Thyroid gland (tissue), 4 donors: ENCODE measurements at regions not wholly inside any gene's neighbourhood (a gene's known extent, or its start where the extent isn't known, plus 50 kb on each side); places are given as distances from the start of the nearest gene placed in this dataset.

Experiments used
- DNase-seq, 2 donors: peaks; one replicate each; pipeline ENCODE4 v3.0.0-alpha.2; 2019
- H3K27ac ChIP-seq, 3 donors: fragments of 200-600 bp; sonication (generic); 1 replicate in 2 of 3; 2 replicates in 1 of 3; pipeline ENCODE4 v1.5.1; 2016 to 2019; ENCODE audit warnings: mild to moderate bottlenecking in 1 of 3, moderate library complexity in 1 of 3
- H3K27me3 ChIP-seq: fragments of 200-600 bp; sonication (generic); one replicate; pipeline ENCODE4 v1.5.1; 2019
- H3K36me3 ChIP-seq, 2 donors: fragments of 200-600 bp; sonication (generic); one replicate each; pipeline ENCODE4 v1.5.1; 2016 to 2019
- H3K4me1 ChIP-seq, 2 donors: fragments of 200-600 bp; sonication (generic); one replicate each; pipeline ENCODE4 v1.5.1; 2017 to 2019
- H3K4me3 ChIP-seq, 3 donors: fragments of 200-600 bp; sonication (generic); replicated peaks in 1 of 3; 1 replicate in 2 of 3; 2 replicates in 1 of 3; pipeline ENCODE4 v1.5.1; 2016; ENCODE audit warnings: mild to moderate bottlenecking in 1 of 3
- H3K9me3 ChIP-seq: fragments of 200-600 bp; sonication (generic); one replicate; pipeline ENCODE4 v1.5.1; 2017
- POLR2A ChIP-seq, 2 donors: fragments of 450-650 bp; IDR thresholded peaks; one replicate each; pipeline ENCODE4 v1.6.1; 2017; ENCODE audit warnings: antibody characterized with exemption in 2 of 2, mild to moderate bottlenecking in 2 of 2, moderate library complexity in 1 of 2
- WGBS, 2 donors: methylation state at CpG; one replicate each; pipeline ENCODE4 v1.1.5; 2017; 5-methylcytosine and 5-hydroxymethylcytosine counted together
- intact Hi-C: fragments of 100-400 bp; cut with DNase I; formaldehyde crosslinking; loops from one replicate; pipeline ENCODE4 v1.15.1; 2023
- TF ChIP-seq, protein P1 (sequence below), 6 experiments: fragments of 200-600 bp in 3 of 6; fragments of 450-650 bp in 3 of 6; sonication (generic) in 3 of 6; IDR thresholded peaks; one replicate each; pipeline ENCODE4 v1.5.1; 2016 to 2019; ENCODE audit warnings: antibody characterized with exemption in 6 of 6, mild to moderate bottlenecking in 2 of 6, inconsistent platforms in 1 of 6, moderate library complexity in 1 of 6

DNA sequence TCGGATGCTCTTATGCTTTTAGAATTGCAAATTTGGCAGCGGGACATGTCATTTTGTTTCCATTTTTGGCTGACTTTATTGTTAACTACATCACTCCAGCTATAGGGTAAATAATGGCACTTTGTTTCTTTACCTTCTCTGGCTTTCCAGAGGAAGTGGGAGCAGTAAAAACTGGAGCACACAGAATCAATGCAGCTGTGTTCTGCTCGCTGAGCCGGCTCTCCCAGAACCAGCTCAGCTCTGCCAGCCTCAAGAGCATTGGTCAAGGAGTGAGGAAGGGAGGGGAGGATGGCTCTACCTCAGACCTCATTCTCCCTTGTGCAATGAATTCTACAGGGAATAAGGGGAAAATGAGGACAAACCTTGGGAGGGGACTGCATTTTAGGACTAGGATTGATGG, 50.5 kb upstream of the SPATA13 start:
- intact Hi-C loops = no loop called here
- no peak overlapping the region for H3K27ac ChIP-seq
- H3K36me3 ChIP-seq = no peaks in the 10 kb centered on the region
- no peaks in the 10 kb centered on the region for H3K9me3 ChIP-seq
- peak; percentile 68 to 69 for DNase-seq
- no peak overlapping the region for H3K4me3 ChIP-seq
- H3K4me1 ChIP-seq = peaks cover 23 to 36% of the 10 kb centered on the region in 2 donors
- no peaks in the 10 kb centered on the region for H3K27me3 ChIP-seq
- TF ChIP-seq, protein P1, sequence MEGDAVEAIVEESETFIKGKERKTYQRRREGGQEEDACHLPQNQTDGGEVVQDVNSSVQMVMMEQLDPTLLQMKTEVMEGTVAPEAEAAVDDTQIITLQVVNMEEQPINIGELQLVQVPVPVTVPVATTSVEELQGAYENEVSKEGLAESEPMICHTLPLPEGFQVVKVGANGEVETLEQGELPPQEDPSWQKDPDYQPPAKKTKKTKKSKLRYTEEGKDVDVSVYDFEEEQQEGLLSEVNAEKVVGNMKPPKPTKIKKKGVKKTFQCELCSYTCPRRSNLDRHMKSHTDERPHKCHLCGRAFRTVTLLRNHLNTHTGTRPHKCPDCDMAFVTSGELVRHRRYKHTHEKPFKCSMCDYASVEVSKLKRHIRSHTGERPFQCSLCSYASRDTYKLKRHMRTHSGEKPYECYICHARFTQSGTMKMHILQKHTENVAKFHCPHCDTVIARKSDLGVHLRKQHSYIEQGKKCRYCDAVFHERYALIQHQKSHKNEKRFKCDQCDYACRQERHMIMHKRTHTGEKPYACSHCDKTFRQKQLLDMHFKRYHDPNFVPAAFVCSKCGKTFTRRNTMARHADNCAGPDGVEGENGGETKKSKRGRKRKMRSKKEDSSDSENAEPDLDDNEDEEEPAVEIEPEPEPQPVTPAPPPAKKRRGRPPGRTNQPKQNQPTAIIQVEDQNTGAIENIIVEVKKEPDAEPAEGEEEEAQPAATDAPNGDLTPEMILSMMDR (IDR thresholded peaks at IDR 0.05) = no peak
- no peak for TF ChIP-seq POLR2A (IDR thresholded peaks at IDR 0.05)
- WGBS, 2 donors = 39 to 41% methylated on average over 4 of the region's 4 CpGs
